IMR-90 (cell line): ENCODE measurements at regions not wholly inside any gene's neighbourhood (a gene's known extent, or its start where the extent isn't known, plus 50 kb on each side); places are given as distances from the start of the nearest gene placed in this dataset.

Experiments used
- ATAC-seq: fragments of 200-7000 bp; cut with Tn5 transposase; 2 replicates; pipeline ENCODE4 v1.9.1; 2020; ENCODE audit warnings: low read depth, mild to moderate bottlenecking, moderate library complexity
- BruUV-seq: library from RNA; stranded (reverse); fragments of 400-500 nt; replicated peaks from 2 replicates; lab custom pipeline; 2021; lab: Mats Ljungman, UMichigan
- CTCF ChIA-PET: fragments of 300-600 bp; formaldehyde crosslinking; extraction: SDS; loops from one replicate; lab custom pipeline; 2021; ENCODE audit warnings: antibody characterized with exemption; lab: Yijun Ruan, JAX
- POLR2A ChIA-PET: fragments of 300-600 bp; sonication (Branson Sonifier 250); formaldehyde crosslinking; loops from one replicate; lab custom pipeline; 2022; ENCODE audit warnings: antibody characterized with exemption; ENCODE audit not compliant: unreplicated experiment; lab: Charles Lee
- DNase-seq: peaks from one replicate; pipeline ENCODE4 v3.0.0; 2013
- H2AFZ ChIP-seq: replicated peaks from 2 replicates; pipeline ENCODE3; 2013; ENCODE audit warnings: low read length, mild to moderate bottlenecking; ENCODE audit not compliant: poor library complexity
- H2AK5ac ChIP-seq: 2 replicates; pipeline ENCODE4 v1.6.1; 2013; ENCODE audit warnings: low read depth, low read length, inconsistent platforms
- H2AK9ac ChIP-seq: replicated peaks from 2 replicates; pipeline ENCODE3; 2013; ENCODE audit warnings: mild to moderate bottlenecking, low read depth, low read length, moderate library complexity; ENCODE audit not compliant: poor library complexity
- H2BK120ac ChIP-seq: 2 replicates; pipeline ENCODE4 v1.6.1; 2013; ENCODE audit warnings: low read depth, low read length, inconsistent platforms
- H2BK15ac ChIP-seq: 3 replicates; pipeline ENCODE4 v1.6.1; 2013; ENCODE audit warnings: low read depth, low read length, inconsistent platforms
- H2BK20ac ChIP-seq: 2 replicates; pipeline ENCODE4 v1.6.1; 2013; ENCODE audit warnings: low read depth, mild to moderate bottlenecking, inconsistent platforms, low read length, moderate library complexity
- H2BK5ac ChIP-seq: 2 replicates; pipeline ENCODE4 v1.6.1; 2013; ENCODE audit warnings: mild to moderate bottlenecking, low read depth, low read length, inconsistent platforms; ENCODE audit not compliant: poor library complexity, severe bottlenecking
- H3K14ac ChIP-seq: replicated peaks from 2 replicates; pipeline ENCODE4 v1.6.1; 2013; ENCODE audit warnings: low read depth, low read length, inconsistent platforms
- H3K18ac ChIP-seq: 2 replicates; pipeline ENCODE4 v1.6.1; 2013; ENCODE audit warnings: low read depth, low read length, control low read depth
- H3K23ac ChIP-seq: 2 replicates; pipeline ENCODE4 v1.6.1; 2013; ENCODE audit warnings: low read depth, low read length, inconsistent platforms
- H3K27ac ChIP-seq: 2 replicates; pipeline ENCODE4 v1.5.1; 2013; ENCODE audit warnings: mild to moderate bottlenecking, control low read depth, low read length; ENCODE audit not compliant: insufficient read depth
- H3K27me3 ChIP-seq: 2 replicates; pipeline ENCODE4 v1.6.1; 2013; ENCODE audit warnings: low read length; ENCODE audit not compliant: control insufficient read depth, insufficient read depth
- H3K36me3 ChIP-seq: 2 replicates; pipeline ENCODE4 v1.6.1; 2013; ENCODE audit warnings: low read length, mixed read lengths; ENCODE audit not compliant: control insufficient read depth, insufficient read depth
- H3K4ac ChIP-seq: 2 replicates; pipeline ENCODE4 v1.6.1; 2013; ENCODE audit warnings: low read depth, low read length, inconsistent platforms
- H3K4me1 ChIP-seq: 2 replicates; pipeline ENCODE4 v1.6.1; 2013; ENCODE audit warnings: low read length, mixed read lengths; ENCODE audit not compliant: control insufficient read depth, insufficient read depth
- H3K4me2 ChIP-seq: 2 replicates; pipeline ENCODE4 v1.6.1; 2013; ENCODE audit warnings: low read depth, mild to moderate bottlenecking, control low read depth, low read length, moderate library complexity
- H3K4me3 ChIP-seq: 2 replicates; pipeline ENCODE4 v1.5.1; 2013; ENCODE audit warnings: low read depth, mild to moderate bottlenecking, control low read depth, low read length, moderate library complexity; ENCODE audit not compliant: insufficient read depth
- H3K56ac ChIP-seq: 2 replicates; pipeline ENCODE4 v1.6.1; 2013; ENCODE audit warnings: low read length, inconsistent platforms; ENCODE audit not compliant: insufficient read depth; ENCODE audit errors: extremely low read depth
- H3K79me1 ChIP-seq, 2 experiments: 2 replicates each; pipeline ENCODE4 v1.6.1; 2013; ENCODE audit warnings: low read length in 2 of 2, inconsistent platforms in 1 of 2, low read depth in 1 of 2
- H3K9ac ChIP-seq: 2 replicates; pipeline ENCODE4 v1.6.1; 2013; ENCODE audit warnings: low read depth, low read length, control low read depth
- H3K9me1 ChIP-seq: 2 replicates; pipeline ENCODE4 v1.6.1; 2013; ENCODE audit warnings: low read length, inconsistent platforms; ENCODE audit not compliant: insufficient read depth
- H3K9me3 ChIP-seq: 2 replicates; pipeline ENCODE4 v1.6.1; 2013; ENCODE audit warnings: low read length; ENCODE audit not compliant: control insufficient read depth, insufficient read depth
- H4K20me1 ChIP-seq: 2 replicates; pipeline ENCODE4 v1.6.1; 2013; ENCODE audit warnings: low read length, inconsistent platforms; ENCODE audit not compliant: insufficient read depth
- H4K5ac ChIP-seq: 2 replicates; pipeline ENCODE4 v1.6.1; 2013; ENCODE audit warnings: mild to moderate bottlenecking, low read depth, low read length, control low read depth
- H4K8ac ChIP-seq, 2 experiments: 2 replicates each; pipeline ENCODE4 v1.6.1; 2013; ENCODE audit warnings: low read depth in 2 of 2, low read length in 2 of 2, control low read depth in 1 of 2, inconsistent platforms in 1 of 2
- H4K91ac ChIP-seq: 2 replicates; pipeline ENCODE4 v1.6.1; 2013; ENCODE audit warnings: low read depth, low read length, inconsistent platforms; ENCODE audit not compliant: insufficient read depth
- BHLHE40 ChIP-seq: fragments of 150-350 bp; IDR thresholded peaks from 2 replicates; pipeline ENCODE4 v1.6.1; 2016; ENCODE audit warnings: mild to moderate bottlenecking, low read depth, low read length
- CEBPB ChIP-seq: IDR thresholded peaks from 2 replicates; pipeline ENCODE4 v1.6.1; 2012; ENCODE audit warnings: low read depth, low read length, improper control_type of control experiment
- CHD1 ChIP-seq: IDR thresholded peaks from 2 replicates; pipeline ENCODE4 v1.6.1; 2012; ENCODE audit warnings: low read depth, low read length, improper control_type of control experiment
- CTCF ChIP-seq: conservative IDR thresholded peaks from 2 replicates; pipeline ENCODE4 v1.5.1; 2012; ENCODE audit warnings: mild to moderate bottlenecking, low read depth, low read length, improper control_type of control experiment
- ELK1 ChIP-seq: fragments of 150-350 bp; IDR thresholded peaks from 2 replicates; pipeline ENCODE4 v1.6.1; 2016; ENCODE audit warnings: low read depth, mild to moderate bottlenecking, low read length, moderate library complexity, borderline replicate concordance
- FOS ChIP-seq: fragments of 150-350 bp; IDR thresholded peaks from 2 replicates; pipeline ENCODE4 v1.6.1; 2016; ENCODE audit warnings: low read depth, low read length
- MAFK ChIP-seq: IDR thresholded peaks from 2 replicates; pipeline ENCODE4 v1.6.1; 2012; ENCODE audit warnings: low read depth, low read length, improper control_type of control experiment
- MAZ ChIP-seq: IDR thresholded peaks from 2 replicates; pipeline ENCODE4 v1.6.1; 2012; ENCODE audit warnings: low read depth, mild to moderate bottlenecking, low read length, improper control_type of control experiment, moderate library complexity, borderline replicate concordance
- MXI1 ChIP-seq: IDR thresholded peaks from 2 replicates; pipeline ENCODE4 v1.6.1; 2012; ENCODE audit warnings: low read depth, mild to moderate bottlenecking, low read length, moderate library complexity, borderline replicate concordance
- NFE2L2 ChIP-seq: fragments of 150-350 bp; IDR thresholded peaks from 2 replicates; pipeline ENCODE4 v1.6.1; 2016; ENCODE audit warnings: low read depth, mild to moderate bottlenecking, low read length
- POLR2A ChIP-seq: IDR thresholded peaks from 2 replicates; pipeline ENCODE4 v1.6.1; 2012; ENCODE audit warnings: mild to moderate bottlenecking, low read depth, low read length
- RAD21 ChIP-seq: IDR thresholded peaks from 2 replicates; pipeline ENCODE4 v1.6.1; 2012; ENCODE audit warnings: low read length, improper control_type of control experiment
- RCOR1 ChIP-seq: IDR thresholded peaks from 2 replicates; pipeline ENCODE4 v1.6.1; 2012; ENCODE audit warnings: mild to moderate bottlenecking, low read length, improper control_type of control experiment; ENCODE audit not compliant: insufficient replicate concordance
- RFX5 ChIP-seq: IDR thresholded peaks from 2 replicates; pipeline ENCODE4 v1.8.0; 2012; ENCODE audit warnings: low read depth, mild to moderate bottlenecking, low read length, moderate library complexity
- SMC3 ChIP-seq: fragments of 150-350 bp; IDR thresholded peaks from 2 replicates; pipeline ENCODE4 v1.6.1; 2016; ENCODE audit warnings: low read depth, mild to moderate bottlenecking, antibody characterized with exemption, low read length, moderate library complexity
- USF2 ChIP-seq: fragments of 150-350 bp; IDR thresholded peaks from 2 replicates; pipeline ENCODE4 v1.6.1; 2017; ENCODE audit warnings: mild to moderate bottlenecking, antibody characterized with exemption, low read length, low read depth
- WGBS, 2 experiments: methylation state at CpG; one replicate each; pipeline versions ENCODE4 v1.1.5 to v1.1.7; 2013; ENCODE audit warnings: missing lambda C conversion rate in 2 of 2; ENCODE audit not compliant: insufficient read length in 1 of 2; ENCODE audit errors: extremely low coverage in 2 of 2; 5-methylcytosine and 5-hydroxymethylcytosine counted together
- dilution Hi-C: fragments of 300-500 bp; cut with HindIII; formaldehyde crosslinking; loops from one replicate; pipeline ENCODE4 v1.14.3; 2018; ENCODE audit warnings: low sequenced_read_pairs; ENCODE audit not compliant: unreplicated experiment
- in situ Hi-C: fragments of 300-500 bp; cut with MboI; formaldehyde crosslinking; loops from 3 replicates; pipeline ENCODE4 v1.14.3; 2019; ENCODE audit warnings: low sequenced_read_pairs, inconsistent platforms, mixed read lengths
- intact Hi-C: fragments of 100-400 bp; cut with micrococcal nuclease; formaldehyde crosslinking; loops from 2 replicates; pipeline ENCODE4 v1.10.0; 2022

- dilution Hi-C loops (no loop called here), intact Hi-C loops (no loop called here)
- no CpG with 5 or more reads among the region's 2 CpGs for WGBS, 2 experiments
Observed at GRCh38 chr6:87965806-87966205, 81.8 kb upstream of the SPACA1 start.

More at GRCh38 chr6:87965806-87966205, 81.8 kb upstream of the SPACA1 start:
- BruUV-seq, result no TSS peak
- no peak overlapping the region for H3K9ac ChIP-seq
- H3K23ac ChIP-seq, result no peak overlapping the region
- no peak overlapping the region for H2AK9ac ChIP-seq
- H3K27me3 ChIP-seq, result no peaks in the 10 kb centered on the region
- no peak overlapping the region for H3K18ac ChIP-seq
- no peak overlapping the region for H3K27ac ChIP-seq
- no peak overlapping the region for H3K56ac ChIP-seq
- H3K9me3 ChIP-seq, result no peaks in the 10 kb centered on the region
- no peak overlapping the region for H3K4ac ChIP-seq
- TF ChIP-seq USF2 (no peak), FOS (no peak), POLR2A (no peak), BHLHE40 (no peak), SMC3 (no peak), RFX5 (no peak), MXI1 (no peak), CTCF (no peak), CEBPB (no peak), ELK1 (no peak), MAZ (no peak), NFE2L2 (no peak), MAFK (no peak), RAD21 (no peak), RCOR1 (no peak), CHD1 (no peak)
- no peak overlapping the region for H2AFZ ChIP-seq
- H2BK5ac ChIP-seq, result no peak overlapping the region
- no peak overlapping the region for H4K91ac ChIP-seq
- no peak overlapping the region for H3K14ac ChIP-seq
- H2BK20ac ChIP-seq, result no peak overlapping the region
- CTCF ChIA-PET, result no interaction called here
- H3K36me3 ChIP-seq, result no peaks in the 10 kb centered on the region
- no peak overlapping the region for H2BK120ac ChIP-seq
- no peaks in the 10 kb centered on the region for H4K20me1 ChIP-seq
- no peaks in the 10 kb centered on the region for H3K4me1 ChIP-seq
- in situ Hi-C loops, result no loop called here
- H3K79me1 ChIP-seq, result no peaks in the 10 kb centered on the region
- no peak overlapping the region for H3K4me3 ChIP-seq
- no peak overlapping the region for H4K8ac ChIP-seq
- POLR2A ChIA-PET, result no interaction called here
- DNase-seq (no peak), ATAC-seq (no peak)
- H2AK5ac ChIP-seq, result no peak overlapping the region
- no peak overlapping the region for H2BK15ac ChIP-seq
- H4K5ac ChIP-seq, result no peak overlapping the region
- H3K4me2 ChIP-seq, result no peak overlapping the region
- no peaks in the 10 kb centered on the region for H3K9me1 ChIP-seq
